ENCODE measurements at regions not wholly inside any gene's neighbourhood (a gene's known extent, or its start where the extent isn't known, plus 50 kb on each side); places are given as distances from the start of the nearest gene placed in this dataset.

GRCh38 chr1:195999022-195999421, 609.2 kb downstream of the KCNT2 start:
- DNase-seq: no peak

- DNase-seq: no peak
Observed at GRCh38 chr1:195981448-195982139, 626.6 kb downstream of the KCNT2 start.

GRCh38 chr1:195979646-195980045, 628.6 kb downstream of the KCNT2 start:
- no peak for DNase-seq

- DNase-seq: no peak
Observed at GRCh38 chr1:195973311-195973904, 634.8 kb downstream of the KCNT2 start.

- DNase-seq: no peak
Observed at GRCh38 chr1:195971589-195971988, 636.7 kb downstream of the KCNT2 start.

- DNase-seq: no peak
Observed at GRCh38 chr1:195970209-195970608, 638.0 kb downstream of the KCNT2 start.

GRCh38 chr1:195965475-195965874, 642.8 kb downstream of the KCNT2 start:
- DNase-seq: no peak

- DNase-seq: no peak
Observed at GRCh38 chr1:195965036-195965435, 643.2 kb downstream of the KCNT2 start.

- DNase-seq: no peak
Observed at GRCh38 chr1:195964516-195964915, 643.7 kb downstream of the KCNT2 start.

- no peak for DNase-seq
Observed at GRCh38 chr1:195962051-195962450, 646.2 kb downstream of the KCNT2 start.

DNA sequence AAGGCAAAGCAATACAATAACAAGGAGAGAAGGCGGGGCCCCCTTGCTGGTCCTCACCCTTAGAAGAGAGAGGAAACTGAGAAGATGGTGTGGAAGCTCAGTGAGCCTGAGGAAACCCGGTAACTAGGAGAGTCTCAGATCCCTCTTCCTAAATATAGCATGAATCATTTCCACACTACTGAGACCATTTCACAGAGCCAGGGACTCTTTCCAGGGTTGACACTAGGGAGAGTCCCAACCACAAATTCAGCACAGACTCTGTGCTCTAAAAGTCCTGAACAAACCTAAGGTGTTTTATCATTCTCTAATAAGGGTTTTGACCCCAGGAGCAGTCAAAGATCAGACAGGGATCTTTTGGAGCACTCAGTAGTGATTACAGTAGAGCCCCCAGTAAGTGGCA, 647.7 kb downstream of the KCNT2 start:
- no peak for DNase-seq

- DNase-seq: no peak
Observed at GRCh38 chr1:195958131-195958530, 650.1 kb downstream of the KCNT2 start.

- no peak for DNase-seq
Observed at GRCh38 chr1:195956845-195957244, 651.4 kb downstream of the KCNT2 start.

- DNase-seq: no peak
Observed at GRCh38 chr1:195954848-195955247, 653.4 kb downstream of the KCNT2 start.

- no peak for DNase-seq
Observed at GRCh38 chr1:195951313-195951712, 656.9 kb downstream of the KCNT2 start.

- no peak for DNase-seq
Observed at GRCh38 chr1:195948123-195948895, 659.9 kb downstream of the KCNT2 start.

DNA sequence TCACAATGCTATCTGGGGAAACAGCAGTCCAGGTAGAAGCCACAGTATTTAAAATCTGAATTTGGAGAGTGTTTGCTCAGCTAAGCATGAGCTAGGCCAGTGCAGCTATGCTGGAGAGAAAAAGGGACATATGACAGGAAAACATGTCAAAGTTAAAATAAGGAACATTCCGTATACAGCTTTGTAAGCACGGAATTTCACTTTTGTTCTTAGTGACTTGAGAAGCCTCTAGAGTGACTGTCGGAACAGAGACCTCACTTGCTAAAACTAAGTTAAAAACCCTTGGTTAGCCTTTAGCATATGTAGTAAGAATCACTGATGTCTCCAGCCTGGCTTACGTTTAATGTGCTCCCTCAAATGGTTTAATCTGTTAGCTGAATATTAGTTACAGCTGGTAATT, 661.7 kb downstream of the KCNT2 start:
- no peak for DNase-seq

DNA sequence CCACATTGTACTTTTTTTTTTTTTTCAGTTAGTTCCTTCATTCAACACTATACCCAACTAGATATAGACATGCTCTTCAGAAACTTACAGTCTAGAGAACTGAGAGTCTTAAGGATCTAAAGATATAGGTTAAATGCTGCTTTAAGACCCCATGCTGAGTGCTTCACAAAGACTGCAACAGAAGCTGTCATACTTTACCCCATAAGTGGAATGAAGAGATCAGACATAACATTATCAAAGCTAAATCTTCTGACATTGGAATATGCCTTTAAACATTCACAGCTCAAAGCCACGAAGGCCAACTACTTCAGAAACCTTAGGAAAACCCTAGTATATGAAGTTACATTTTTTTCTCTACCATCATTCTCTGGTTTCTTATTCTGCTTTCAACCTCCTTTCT, 666.4 kb downstream of the KCNT2 start:
- no peak for DNase-seq

GRCh38 chr1:195941314-195941713, 666.9 kb downstream of the KCNT2 start:
- DNase-seq: no peak

- peak; percentile 5 for DNase-seq
Observed at GRCh38 chr1:195939844-195940243, 668.4 kb downstream of the KCNT2 start.

DNA sequence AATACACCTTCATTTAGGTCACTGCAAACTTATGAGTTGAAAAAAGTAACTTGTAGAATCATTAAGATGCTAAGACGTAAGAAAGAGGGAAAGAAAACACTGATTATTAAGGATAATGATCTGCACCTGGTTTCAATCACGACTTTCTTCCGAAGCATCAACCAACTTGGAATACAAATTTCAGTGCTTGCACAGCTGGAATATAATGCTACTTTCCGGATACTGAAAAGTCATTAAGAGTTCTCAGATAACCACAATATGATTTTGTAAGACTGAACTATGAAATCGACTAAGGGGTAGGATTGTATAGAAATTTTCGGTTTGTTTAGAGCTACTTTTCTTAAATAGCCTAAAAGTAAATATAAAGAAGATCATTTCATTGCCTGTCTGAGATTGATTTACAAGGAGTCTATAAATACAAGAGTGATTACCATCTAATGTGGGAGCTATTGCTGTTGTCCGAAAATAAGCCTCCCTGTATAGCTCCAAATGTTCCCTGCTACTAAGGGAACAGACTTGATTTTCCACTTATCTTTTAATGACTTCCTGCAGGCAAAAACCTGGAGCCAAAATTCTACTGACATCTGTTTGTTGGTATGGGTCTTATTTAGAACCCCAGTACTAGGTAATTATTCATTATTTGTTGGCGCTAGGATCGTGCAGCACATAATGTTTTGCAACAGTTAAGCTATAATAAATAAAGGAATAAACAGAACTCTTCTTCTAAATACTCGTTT, 673.3 kb downstream of the KCNT2 start:
- peak; percentile 30 for DNase-seq

GRCh38 chr1:195933835-195934234, 674.4 kb downstream of the KCNT2 start:
- no peak for DNase-seq

DNA sequence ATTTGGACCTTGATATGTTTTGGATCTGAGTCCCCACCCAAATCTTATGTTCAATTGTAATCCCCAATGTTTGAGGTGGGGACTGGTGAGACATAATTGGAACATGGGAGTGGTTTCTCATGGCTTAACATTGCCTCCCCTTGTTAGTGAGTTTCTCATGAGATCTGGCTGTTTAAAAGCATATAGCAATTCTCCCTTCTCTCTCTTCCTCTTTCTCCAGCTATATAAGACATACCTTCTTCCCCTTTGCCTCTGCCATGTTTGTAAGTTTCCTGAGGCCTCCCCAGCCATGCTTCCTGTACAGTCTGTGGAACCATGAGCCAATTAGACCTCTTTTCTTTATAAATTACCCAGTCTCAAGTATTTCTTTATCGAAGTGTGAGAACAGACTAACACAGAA, 692.4 kb downstream of the KCNT2 start:
- no peak for DNase-seq
